ENCODE measurements at regions not wholly inside any gene's neighbourhood (a gene's known extent, or its start where the extent isn't known, plus 50 kb on each side); places are given as distances from the start of the nearest gene placed in this dataset.

DNA sequence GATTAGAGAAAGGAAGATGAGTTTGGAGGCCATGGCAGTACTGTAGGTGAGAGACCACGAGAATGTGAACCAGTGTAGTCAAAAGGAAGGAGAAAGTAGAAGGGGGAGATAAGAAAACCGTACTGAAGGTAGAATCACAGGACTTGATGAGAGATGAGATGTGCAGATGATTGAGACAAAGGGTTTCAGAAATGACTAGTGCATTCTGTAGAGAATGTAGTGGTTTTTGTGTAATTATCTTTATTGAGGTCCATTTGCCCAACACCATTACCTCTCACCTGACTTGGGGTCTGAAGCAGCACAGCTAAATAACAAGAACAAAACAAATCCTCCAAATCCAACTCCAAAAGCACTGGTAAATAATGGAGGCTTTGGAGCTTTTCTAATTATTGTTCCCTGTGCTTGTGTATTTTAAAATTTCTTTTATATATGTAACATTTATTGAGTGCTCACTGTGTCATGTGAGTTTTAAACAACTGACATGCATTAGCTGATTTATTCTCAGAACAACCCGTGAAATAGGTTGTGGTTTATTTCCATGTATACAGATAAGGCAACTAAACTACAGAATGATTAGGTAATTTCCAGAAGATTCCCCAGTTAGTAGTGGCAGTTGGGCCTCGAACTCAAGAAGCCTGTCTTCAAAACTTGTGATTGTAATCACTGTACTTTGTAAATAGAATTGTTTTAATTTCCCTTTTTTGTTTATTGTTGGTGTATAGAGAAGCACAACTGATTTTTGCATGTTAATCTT is 390.0 kb downstream of the AEBP2 start:
- no peak overlapping the region for H2BK120ac ChIP-seq (ENCODE audit: low read depth, low read length)
- dilution Hi-C loops (cut with HindIII; ENCODE audit: low sequenced_read_pairs, unreplicated experiment), result no loop called here
- POLR2A ChIA-PET (ENCODE audit: unreplicated experiment), result no interaction called here

More for the DNA sequence above, 390.0 kb downstream of the AEBP2 start:
- in situ Hi-C loops (cut with MboI; ENCODE audit: low sequenced_read_pairs), result no loop called here
- no peak overlapping the region for H3K27ac ChIP-seq (ENCODE audit: insufficient read depth, low read length)
- H3K9ac ChIP-seq (ENCODE audit: low read depth, low read length), result no peak overlapping the region
- intact Hi-C loops (cut with micrococcal nuclease), result no loop called here
- H3K56ac ChIP-seq (ENCODE audit: extremely low read depth, insufficient read depth, low read length), result no peak overlapping the region
- CTCF ChIA-PET, result no interaction called here
- H3K4me2 ChIP-seq (ENCODE audit: low read depth, low read length), result no peak overlapping the region
- no peaks in the 10 kb centered on the region for H3K79me1 ChIP-seq (ENCODE audit: low read depth in 1 of 2, low read length in 2 of 2)
- H4K20me1 ChIP-seq (ENCODE audit: insufficient read depth, low read length), result no peaks in the 10 kb centered on the region
- no peak overlapping the region for H2AK9ac ChIP-seq (replicated peaks; ENCODE audit: low read depth, low read length, poor library complexity)
- H3K4ac ChIP-seq (ENCODE audit: low read depth, low read length), result no peak overlapping the region
- H3K18ac ChIP-seq (ENCODE audit: low read depth, low read length), result peak overlapping the region; percentile 40; the same call in 1 of the 2 replicates
- H3K4me3 ChIP-seq (ENCODE audit: insufficient read depth, low read depth, low read length), result no peak overlapping the region
- H4K91ac ChIP-seq (ENCODE audit: insufficient read depth, low read depth, low read length), result no peak overlapping the region
- H2BK15ac ChIP-seq (ENCODE audit: low read depth, low read length), result no peak overlapping the region
- no peak overlapping the region for H3K14ac ChIP-seq (replicated peaks; ENCODE audit: low read depth, low read length)
- H3K23ac ChIP-seq (ENCODE audit: low read depth, low read length), result no peak overlapping the region
- H2BK20ac ChIP-seq (ENCODE audit: low read depth, low read length), result no peak overlapping the region
- peak overlapping the region; percentile 72 for H4K5ac ChIP-seq (ENCODE audit: low read depth, low read length)
- peak; percentile 23 for DNase-seq
- whole genome bisulfite sequencing, 2 experiments (ENCODE audit: extremely low coverage in 2 of 2, insufficient read length in 1 of 2), result 82% methylated on average over 2 of the region's 4 CpGs; no CpG with 5 or more reads in 1 of the 2 experiments
- no peak overlapping the region for H2AFZ ChIP-seq (replicated peaks; ENCODE audit: low read length, poor library complexity)
- no peaks in the 10 kb centered on the region for H3K27me3 ChIP-seq (ENCODE audit: control insufficient read depth, insufficient read depth, low read length)
- H2BK5ac ChIP-seq (ENCODE audit: low read depth, low read length, poor library complexity, severe bottlenecking), result no peak overlapping the region
- H3K9me1 ChIP-seq (ENCODE audit: insufficient read depth, low read length), result no peaks in the 10 kb centered on the region
- H3K9me3 ChIP-seq (ENCODE audit: control insufficient read depth, insufficient read depth, low read length), result peaks cover 7% of the 10 kb centered on the region; the same call in 1 of the 2 replicates
- H3K4me1 ChIP-seq (ENCODE audit: control insufficient read depth, insufficient read depth, low read length), result no peaks in the 10 kb centered on the region
- TF ChIP-seq ELK1 (IDR thresholded peaks at IDR 0.05; ENCODE audit: borderline replicate concordance, low read depth, low read length) (no peak), MAFK (IDR thresholded peaks at IDR 0.05; ENCODE audit: low read depth, low read length) (no peak), FOS (IDR thresholded peaks at IDR 0.05; ENCODE audit: low read depth, low read length) (no peak), USF2 (IDR thresholded peaks at IDR 0.05; ENCODE audit: low read depth, low read length) (no peak), BHLHE40 (IDR thresholded peaks at IDR 0.05; ENCODE audit: low read depth, low read length) (no peak), MAZ (IDR thresholded peaks at IDR 0.05; ENCODE audit: borderline replicate concordance, low read depth, low read length) (no peak), SMC3 (IDR thresholded peaks at IDR 0.05; ENCODE audit: low read depth, low read length) (no peak), RAD21 (IDR thresholded peaks at IDR 0.05; ENCODE audit: low read length) (no peak), NFE2L2 (IDR thresholded peaks at IDR 0.05; ENCODE audit: low read depth, low read length) (no peak), RCOR1 (IDR thresholded peaks at IDR 0.05; ENCODE audit: insufficient replicate concordance, low read length) (no peak), CHD1 (IDR thresholded peaks at IDR 0.05; ENCODE audit: low read depth, low read length) (no peak), MXI1 (IDR thresholded peaks at IDR 0.05; ENCODE audit: borderline replicate concordance, low read depth, low read length) (no peak), RFX5 (IDR thresholded peaks at IDR 0.05; ENCODE audit: low read depth, low read length) (no peak), POLR2A (IDR thresholded peaks at IDR 0.05; ENCODE audit: low read depth, low read length) (no peak), CEBPB (IDR thresholded peaks at IDR 0.05; ENCODE audit: low read depth, low read length) (no peak)
- TF ChIP-seq, protein P1, sequence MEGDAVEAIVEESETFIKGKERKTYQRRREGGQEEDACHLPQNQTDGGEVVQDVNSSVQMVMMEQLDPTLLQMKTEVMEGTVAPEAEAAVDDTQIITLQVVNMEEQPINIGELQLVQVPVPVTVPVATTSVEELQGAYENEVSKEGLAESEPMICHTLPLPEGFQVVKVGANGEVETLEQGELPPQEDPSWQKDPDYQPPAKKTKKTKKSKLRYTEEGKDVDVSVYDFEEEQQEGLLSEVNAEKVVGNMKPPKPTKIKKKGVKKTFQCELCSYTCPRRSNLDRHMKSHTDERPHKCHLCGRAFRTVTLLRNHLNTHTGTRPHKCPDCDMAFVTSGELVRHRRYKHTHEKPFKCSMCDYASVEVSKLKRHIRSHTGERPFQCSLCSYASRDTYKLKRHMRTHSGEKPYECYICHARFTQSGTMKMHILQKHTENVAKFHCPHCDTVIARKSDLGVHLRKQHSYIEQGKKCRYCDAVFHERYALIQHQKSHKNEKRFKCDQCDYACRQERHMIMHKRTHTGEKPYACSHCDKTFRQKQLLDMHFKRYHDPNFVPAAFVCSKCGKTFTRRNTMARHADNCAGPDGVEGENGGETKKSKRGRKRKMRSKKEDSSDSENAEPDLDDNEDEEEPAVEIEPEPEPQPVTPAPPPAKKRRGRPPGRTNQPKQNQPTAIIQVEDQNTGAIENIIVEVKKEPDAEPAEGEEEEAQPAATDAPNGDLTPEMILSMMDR (conservative IDR thresholded peaks at IDR 0.05; ENCODE audit: low read depth, low read length), result no peak
- no peaks in the 10 kb centered on the region for H3K36me3 ChIP-seq (ENCODE audit: control insufficient read depth, insufficient read depth, low read length)
- no TSS peak for BruUV-seq (replicated peaks)
- H4K8ac ChIP-seq (ENCODE audit: low read depth in 2 of 2, low read length in 2 of 2), result no peak overlapping the region
- ATAC-seq (ENCODE audit: low read depth), result no peak
- no peak overlapping the region for H2AK5ac ChIP-seq (ENCODE audit: low read depth, low read length)
